ENCODE measurements at regions not wholly inside any gene's neighbourhood (a gene's known extent, or its start where the extent isn't known, plus 50 kb on each side); places are given as distances from the start of the nearest gene placed in this dataset.

- no peak for TF ChIP-seq CTCF (IDR thresholded peaks at IDR 0.05; ENCODE audit: insufficient read depth, low read length)
- DNase-seq (ENCODE audit: low read depth) = no peak
- H3K4me3 ChIP-seq (ENCODE audit: low read depth, low read length) = no peak overlapping the region
Observed at GRCh38 chr14:63781686-63782085, 53.8 kb upstream of the SGPP1 start.

DNA sequence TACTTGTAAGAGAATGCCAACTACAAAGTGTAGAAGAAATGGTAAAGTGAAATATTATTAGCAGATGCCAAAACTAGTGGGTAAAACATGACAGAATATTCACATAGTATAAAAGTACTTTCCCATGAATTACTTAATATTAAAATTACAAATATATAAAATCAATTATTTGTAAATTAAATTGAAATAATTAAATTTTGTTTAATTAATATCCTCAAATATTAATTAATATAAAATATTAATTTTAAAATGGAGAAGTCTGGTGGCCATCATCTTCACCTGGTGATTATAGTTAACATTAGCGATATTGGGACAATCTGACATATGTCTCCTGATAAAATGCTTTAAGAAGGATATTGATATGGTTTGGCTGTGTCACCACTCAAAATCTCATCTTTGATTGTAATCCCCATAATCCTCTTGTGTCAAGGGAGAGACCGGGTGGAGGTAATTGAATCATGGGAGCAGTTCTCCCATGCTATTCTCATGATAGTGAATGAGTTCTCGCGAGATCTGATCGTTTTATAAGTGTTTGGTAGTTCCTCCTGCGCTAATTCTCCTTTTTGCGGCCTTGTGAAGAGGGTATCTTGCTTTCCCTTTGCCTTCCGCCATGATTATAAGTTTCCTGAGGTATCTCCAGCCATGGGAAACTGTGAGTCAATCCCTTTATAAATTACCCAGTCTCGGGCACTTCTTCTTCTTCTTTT, 55.0 kb upstream of the SGPP1 start:
- DNase-seq (ENCODE audit: low read depth) = no peak
- H3K4me3 ChIP-seq (ENCODE audit: low read depth, low read length) = no peak overlapping the region
- no peak for TF ChIP-seq CTCF (IDR thresholded peaks at IDR 0.05; ENCODE audit: insufficient read depth, low read length)

DNA sequence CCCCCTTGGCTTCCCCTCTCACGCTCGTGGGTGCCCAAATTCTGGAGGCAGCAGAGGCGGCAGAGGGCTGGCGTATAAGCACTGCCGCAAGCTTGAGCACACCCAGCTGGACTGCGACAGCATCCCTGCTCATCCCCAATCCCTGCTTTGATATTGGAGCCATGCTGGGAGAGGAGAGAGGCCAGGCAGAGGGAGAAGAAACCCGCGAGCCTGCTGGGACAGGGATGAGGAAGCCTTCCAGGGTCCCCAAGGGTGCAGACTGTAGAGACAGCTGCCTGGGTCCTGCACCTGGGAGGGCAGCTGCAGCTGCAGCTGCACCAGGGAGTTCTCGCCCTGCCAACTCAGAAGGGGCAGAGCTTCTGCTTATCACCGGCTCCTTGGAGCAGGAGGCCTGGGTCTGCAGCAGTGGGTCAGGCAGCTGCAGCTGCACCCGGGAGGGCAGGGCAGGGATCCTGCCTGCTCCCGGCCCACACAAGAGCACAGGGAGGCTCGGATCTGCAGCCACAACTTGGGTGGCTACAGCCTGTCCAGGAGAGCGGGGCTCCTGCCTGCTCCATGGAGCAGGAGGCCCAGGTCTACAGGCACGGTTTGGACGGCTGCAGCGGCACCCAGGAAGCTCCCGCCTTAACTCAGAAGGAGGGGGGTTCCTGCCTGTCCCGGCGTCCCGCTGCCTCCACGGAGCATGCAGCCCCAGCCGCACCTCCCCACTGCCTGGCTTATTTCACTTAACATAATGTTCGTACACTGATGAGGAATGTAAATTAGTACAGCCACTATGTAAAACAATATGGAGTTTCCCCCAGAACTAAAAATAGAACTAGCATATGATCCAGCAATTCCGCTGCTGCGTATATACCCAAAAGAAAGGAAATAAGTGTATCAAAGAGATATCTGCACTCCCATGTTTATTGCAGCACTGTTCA, 60.4 kb upstream of the SGPP1 start:
- no peak for TF ChIP-seq CTCF (IDR thresholded peaks at IDR 0.05; ENCODE audit: insufficient read depth, low read length)
- no peak overlapping the region for H3K4me3 ChIP-seq (ENCODE audit: low read depth, low read length)
- no peak for DNase-seq (ENCODE audit: low read depth)

DNA sequence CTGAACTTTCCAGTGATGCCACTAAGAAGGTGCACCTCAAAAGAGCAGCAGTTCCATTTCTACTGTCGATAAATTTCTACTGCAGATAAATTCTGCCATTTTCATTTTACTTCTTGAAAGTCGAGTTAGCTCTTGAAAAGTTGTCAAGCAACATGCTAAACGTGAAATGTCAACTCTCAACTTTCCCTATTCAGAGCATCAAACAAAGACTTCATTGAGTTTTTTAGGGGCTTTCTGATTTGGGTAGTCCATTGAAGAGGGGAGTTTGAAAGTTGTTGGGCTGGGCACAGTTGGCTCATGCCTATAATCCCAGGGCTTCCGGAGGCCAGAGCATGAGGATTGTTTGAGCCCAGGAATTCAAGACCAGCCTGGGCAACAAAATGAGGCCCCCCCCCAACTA, 59.4 kb upstream of the SYNE2 start:
- no peak for DNase-seq (ENCODE audit: low read depth)
- H3K4me3 ChIP-seq (ENCODE audit: low read depth, low read length) = no peak overlapping the region
- TF ChIP-seq CTCF (IDR thresholded peaks at IDR 0.05; ENCODE audit: insufficient read depth, low read length) = no peak

- no peak for DNase-seq (ENCODE audit: low read depth)
- TF ChIP-seq CTCF (IDR thresholded peaks at IDR 0.05; ENCODE audit: insufficient read depth, low read length) = no peak
- H3K4me3 ChIP-seq (ENCODE audit: low read depth, low read length) = no peak overlapping the region
Observed at GRCh38 chr14:63795532-63795931, 57.3 kb upstream of the SYNE2 start.

- peak; percentile 6 for DNase-seq (ENCODE audit: low read depth)
- no peak for TF ChIP-seq CTCF (IDR thresholded peaks at IDR 0.05; ENCODE audit: insufficient read depth, low read length)
- H3K4me3 ChIP-seq (ENCODE audit: low read depth, low read length) = peak overlapping the region; percentile 32
Observed at GRCh38 chr14:63800083-63800482, 52.7 kb upstream of the SYNE2 start.

Measured in fibroblast of the aortic adventitia (primary cell).